HG03460 (cell line): ENCODE measurements at regions not wholly inside any gene's neighbourhood (a gene's known extent, or its start where the extent isn't known, plus 50 kb on each side); places are given as distances from the start of the nearest gene placed in this dataset.
"Not testable (repeated sequence)": the region's sequence is repeated elsewhere in the genome, so short reads cannot be mapped to it uniquely, and the experiment has no call there.

ENCODE experiments used
- ATAC-seq: cut with Tn5 transposase; IDR thresholded peaks from one replicate; pipeline ENCODE4 v1.9.1; 2021; ENCODE audit not compliant: unreplicated experiment

DNA sequence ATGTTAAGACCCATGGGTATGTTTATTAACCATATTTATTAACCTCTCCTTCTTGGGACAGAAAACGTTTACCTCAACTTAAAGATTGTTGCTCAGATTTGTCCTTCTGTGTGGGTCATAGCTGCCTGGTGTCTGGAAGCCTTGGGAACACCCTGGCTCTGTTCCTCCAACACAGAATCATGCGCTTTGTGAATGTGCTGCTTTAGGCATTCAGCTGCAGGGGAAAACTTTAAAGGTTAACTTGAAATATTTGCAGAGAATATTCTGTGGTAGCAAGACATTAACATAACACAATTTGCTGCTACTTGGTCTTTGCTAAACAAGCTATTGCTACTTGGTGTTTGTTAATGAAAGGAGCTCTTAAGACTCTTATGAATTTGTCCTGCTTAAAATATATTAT lies 50.5 kb upstream of the THOC3 start:
- not testable (repeated sequence) for ATAC-seq

DNA sequence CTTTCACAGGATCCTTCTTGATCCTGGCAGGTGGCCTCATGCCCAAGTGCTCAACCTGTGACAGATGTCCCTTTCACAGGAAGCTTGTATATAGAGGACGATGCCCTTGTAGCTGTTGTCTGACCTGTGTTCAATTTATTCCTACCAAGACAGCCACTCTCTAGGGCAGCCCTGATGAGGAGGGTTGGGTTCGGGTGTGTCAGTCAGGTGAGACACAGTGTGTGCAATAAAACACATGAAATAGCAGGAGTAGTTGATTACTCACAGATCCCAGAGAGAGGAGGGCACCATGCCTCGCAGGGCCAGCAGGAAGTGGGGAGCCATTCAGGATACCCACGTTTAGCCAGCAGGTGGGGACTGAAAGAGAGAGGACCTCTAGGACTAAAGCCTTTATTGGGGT lies 52.7 kb upstream of the THOC3 start:
- ATAC-seq: not testable (repeated sequence)

DNA sequence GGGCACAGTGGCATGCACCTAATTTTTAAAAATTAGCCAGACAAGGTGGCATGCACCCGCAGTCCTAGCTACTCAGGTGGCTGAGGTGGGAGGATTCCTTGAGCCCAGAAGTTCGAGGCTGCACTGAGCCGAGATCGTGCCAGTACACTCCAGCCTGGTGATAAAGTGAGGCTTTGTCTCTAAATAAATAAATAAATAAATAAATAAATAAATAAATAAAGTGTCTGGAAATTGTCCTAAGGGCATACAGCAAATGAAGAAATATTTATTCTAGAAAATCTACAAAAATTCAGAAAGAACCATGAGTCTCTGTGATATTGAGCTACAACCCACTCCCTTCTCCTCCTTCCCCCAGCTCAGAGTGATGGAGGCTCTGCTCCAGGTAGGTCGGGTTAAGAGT lies 55.4 kb upstream of the THOC3 start:
- not testable (repeated sequence) for ATAC-seq

DNA sequence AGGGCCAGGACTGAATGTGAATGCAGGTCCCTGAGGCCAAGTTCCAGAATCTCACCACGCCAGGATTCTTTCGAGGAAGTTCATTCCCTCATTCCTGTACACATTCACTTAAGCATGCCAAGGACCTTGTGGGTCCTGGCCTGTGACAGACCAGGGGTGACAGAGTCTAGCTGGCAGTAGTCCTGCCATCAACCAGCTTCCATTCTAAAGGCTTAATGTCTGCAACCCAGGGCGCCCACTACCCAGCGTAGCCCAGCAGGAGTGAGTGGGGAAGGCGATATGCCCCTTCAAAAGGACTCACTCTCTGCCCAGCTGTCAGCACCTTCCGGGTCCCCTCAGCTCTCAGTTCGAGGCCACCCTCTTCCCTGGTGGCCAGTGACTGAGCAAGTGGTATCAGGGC lies 61.3 kb upstream of the THOC3 start:
- ATAC-seq: not testable (repeated sequence)

DNA sequence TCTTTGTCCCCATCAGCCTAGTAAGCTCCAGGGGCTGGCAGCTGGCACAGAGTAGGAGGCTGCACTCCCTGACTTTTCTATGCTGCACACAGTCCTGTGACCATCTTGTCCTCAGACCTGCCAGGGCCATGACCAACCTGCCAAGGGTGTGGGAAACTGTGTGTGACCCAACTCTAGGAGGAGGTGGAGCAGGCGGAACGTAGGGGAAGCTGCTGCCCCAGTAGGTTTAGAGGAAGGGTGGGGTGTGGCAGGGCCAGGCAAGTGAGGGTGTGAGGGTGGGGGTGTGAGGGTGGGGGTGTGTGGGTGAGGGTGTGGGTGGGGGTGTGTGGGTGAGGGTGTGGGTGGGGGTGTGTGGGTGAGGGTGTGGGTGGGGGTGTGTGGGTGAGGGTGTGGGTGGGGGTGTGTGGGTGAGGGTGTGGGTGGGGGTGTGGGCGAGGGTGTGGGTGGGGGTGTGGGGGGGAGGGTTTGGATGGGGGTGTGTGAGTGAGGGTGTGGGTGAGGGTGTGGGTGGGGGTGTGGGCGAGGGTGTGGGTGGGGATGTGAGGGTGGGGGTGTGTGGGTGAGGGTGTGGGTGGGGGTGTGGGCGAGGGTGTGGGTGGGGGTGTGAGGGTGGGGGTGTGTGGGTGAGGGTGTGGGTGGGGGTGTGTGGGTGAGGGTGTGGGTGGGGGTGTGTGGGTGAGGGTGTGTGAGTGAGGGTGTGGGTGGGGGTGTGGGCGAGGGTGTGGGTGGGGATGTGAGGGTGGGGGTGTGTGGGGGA lies 62.4 kb upstream of the THOC3 start:
- ATAC-seq: not testable (repeated sequence)

DNA sequence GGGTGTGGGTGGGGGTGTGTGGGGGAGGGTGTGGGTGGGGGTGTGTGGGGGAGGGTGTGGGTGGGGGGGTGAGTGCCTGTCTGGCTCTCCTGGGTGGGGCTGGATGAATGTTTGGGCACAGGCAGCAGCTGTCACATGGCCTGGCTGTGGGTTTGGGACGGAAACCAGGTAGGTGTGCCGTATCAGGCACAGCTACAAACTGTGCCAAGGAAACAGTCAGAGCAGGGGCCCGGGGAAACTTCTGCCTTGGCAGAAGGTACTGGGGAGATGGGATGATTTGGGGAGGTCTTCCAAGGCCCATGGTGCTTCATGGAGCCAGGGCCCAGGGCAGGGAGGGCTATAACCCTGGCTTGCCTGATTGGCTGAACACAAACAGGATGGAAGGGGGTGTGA lies 63.0 kb upstream of the THOC3 start:
- not testable (repeated sequence) for ATAC-seq

DNA sequence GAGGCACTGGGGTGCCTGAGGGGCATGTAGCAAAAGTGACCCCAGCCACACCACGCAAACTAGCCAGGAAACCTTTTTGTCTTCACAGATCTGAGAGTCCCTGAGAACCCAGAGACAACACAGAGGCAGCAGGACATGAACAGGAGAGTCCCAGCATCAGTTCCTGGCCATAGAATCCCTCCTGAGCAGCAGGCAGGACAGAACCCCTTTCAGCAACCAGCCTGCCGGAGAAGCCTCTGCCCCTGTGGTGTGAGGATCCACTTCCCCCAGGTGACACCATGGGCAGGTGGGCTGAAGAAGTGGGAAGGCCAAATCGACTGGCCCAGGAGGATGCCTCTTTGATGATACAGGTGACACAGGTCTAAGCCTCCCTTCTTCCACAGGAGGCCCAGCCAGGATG lies 65.1 kb upstream of the THOC3 start:
- ATAC-seq: not testable (repeated sequence)

DNA sequence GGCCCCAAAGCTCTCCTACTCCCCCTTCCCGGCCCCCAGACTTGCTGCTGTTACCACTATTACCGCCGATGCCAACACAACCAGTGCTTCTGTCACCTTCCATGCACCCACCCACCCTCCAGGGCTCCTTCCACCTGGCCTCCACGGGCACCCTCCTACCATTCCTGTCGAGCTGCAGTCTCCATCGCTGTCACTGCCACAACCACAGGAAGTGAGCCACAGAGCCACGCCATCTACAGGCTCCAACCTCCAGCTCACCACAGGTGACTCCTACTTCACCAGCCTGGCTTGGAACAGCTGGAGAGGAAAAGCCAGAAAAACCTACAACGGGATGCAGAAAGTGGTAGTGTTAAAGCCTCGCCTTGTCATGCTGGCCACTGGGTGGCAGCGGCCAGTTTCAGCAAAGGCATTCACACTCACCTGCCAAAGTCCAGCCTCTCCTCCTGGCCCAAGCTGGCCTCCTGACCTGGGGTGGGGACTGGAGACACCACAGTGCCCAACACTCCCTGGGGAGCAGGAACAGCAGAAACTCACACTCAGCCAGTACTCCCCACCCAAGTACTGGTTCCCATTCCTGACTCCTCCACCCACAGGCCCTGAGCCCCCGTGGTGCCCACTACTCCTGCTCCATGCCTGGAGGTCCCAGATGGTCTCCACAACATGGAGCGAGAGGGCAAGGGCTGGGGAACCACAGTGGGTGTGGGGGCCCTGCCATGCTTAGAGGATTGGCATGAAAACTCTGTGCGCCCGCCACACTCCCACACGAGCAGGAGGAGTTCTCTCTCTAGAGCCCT lies 66.5 kb upstream of the THOC3 start:
- ATAC-seq: not testable (repeated sequence)

DNA sequence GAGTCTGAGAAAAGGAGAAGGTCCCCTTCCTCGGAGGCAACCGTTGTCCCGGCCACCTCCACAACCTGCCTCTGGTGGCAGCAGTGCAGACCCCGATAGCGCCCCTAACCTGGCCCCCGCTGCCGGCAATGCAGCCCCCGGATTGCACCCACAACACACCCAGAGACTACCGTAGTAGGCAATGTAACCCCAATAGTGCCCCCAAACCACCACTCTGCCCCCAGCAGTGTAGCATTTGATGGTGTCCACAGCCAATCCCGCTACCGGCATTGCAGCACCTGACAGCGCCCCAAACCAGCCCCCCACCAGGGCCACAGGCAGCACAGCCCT lies 67.1 kb upstream of the THOC3 start:
- not testable (repeated sequence) for ATAC-seq

DNA sequence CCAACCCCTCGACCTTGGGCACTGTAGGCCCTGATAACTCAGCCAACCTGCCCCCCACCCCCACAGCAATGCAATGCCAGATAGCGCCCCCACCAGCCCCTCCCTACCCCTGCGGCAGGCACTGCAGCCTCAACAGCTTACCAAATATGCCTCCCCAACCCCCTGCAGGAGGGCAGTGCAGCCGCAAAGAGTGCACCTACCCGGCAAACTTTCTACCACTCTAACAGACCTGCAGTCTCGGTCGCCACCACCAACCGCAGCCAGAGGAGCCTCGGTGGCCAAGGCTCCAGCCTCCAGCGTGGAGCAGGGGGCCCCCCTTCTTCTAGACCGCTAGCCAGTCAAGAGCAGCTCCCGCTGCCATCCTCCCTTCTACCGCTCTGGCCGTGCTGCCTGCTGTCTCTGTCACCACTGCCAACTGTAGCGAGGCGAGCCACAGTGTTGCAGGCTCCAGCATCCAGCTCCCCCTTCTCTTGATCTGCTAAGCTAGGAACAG lies 67.7 kb upstream of the THOC3 start:
- not testable (repeated sequence) for ATAC-seq

DNA sequence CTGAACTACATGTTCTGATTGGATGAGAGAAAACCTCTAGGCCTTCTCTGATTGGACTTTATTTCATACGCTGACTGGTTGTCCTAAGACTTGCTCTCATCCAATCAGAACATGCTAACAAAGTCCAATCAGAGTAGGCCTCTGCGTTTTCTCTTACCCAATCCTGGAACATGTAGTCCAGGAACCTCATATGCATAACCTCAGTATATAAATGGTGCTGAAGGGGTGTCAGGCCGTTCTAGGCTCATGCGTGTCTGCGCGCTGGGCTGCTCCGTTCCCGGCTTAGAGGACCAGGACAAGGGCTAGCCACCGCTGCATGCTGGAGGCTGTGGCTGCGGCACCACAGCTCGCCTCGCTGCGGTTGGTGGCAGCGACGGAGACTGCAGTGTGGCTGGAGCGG lies 68.3 kb upstream of the THOC3 start:
- not testable (repeated sequence) for ATAC-seq

DNA sequence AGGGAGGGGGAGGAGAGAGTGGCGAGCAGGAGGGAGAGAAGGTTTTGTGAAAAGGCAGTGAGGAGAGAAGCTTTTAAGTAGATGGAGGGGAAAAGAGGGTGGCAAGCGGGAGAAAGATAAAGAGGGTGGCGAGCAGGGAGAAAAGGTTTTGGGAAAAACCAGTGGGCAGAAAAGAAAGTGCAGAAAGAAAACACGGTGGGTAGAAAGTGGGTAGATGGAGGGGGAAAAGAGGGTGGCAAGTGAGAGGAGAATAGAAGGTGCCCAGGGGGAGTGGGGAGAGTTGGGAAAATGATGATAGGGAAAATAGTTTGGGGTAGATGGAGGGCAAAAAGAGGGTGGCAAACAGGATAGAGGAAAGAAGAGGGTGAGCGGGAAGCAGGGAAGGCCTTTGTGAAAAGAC lies 69.1 kb upstream of the THOC3 start:
- ATAC-seq: not testable (repeated sequence)

DNA sequence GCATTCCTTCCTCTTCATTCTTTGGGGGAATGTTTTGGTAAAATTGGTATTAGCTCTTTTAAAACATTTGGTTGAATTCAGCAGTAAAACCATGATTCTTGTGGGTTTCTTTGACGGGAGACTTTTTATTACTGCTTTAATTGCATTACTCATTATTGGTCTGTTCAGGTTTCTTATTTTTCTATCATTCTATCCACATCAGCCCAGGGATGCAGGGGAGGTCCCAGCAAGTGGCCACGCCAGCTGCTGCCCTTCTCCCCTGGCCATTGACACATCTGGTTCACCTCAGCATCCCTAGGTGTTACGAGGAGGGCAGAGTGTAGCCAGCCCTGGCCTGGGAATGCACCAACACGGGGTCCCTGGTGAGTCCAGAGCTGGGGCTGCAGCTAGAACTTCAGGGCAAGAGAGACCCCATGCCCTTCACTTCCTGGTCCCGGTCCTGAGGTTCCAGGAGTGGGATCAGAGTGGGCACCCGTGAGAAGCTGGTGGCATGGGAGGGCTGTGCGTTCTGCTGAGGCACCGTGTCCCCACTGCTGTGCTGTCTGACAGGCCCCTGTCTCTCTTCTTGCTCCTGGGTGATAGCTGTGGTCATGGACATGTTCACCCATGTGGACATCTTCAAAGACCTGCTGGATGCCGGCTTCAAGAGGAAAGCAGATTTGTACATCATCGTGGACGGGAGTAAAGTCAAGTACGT lies 72.1 kb upstream of the THOC3 start:
- not testable (repeated sequence) for ATAC-seq

DNA sequence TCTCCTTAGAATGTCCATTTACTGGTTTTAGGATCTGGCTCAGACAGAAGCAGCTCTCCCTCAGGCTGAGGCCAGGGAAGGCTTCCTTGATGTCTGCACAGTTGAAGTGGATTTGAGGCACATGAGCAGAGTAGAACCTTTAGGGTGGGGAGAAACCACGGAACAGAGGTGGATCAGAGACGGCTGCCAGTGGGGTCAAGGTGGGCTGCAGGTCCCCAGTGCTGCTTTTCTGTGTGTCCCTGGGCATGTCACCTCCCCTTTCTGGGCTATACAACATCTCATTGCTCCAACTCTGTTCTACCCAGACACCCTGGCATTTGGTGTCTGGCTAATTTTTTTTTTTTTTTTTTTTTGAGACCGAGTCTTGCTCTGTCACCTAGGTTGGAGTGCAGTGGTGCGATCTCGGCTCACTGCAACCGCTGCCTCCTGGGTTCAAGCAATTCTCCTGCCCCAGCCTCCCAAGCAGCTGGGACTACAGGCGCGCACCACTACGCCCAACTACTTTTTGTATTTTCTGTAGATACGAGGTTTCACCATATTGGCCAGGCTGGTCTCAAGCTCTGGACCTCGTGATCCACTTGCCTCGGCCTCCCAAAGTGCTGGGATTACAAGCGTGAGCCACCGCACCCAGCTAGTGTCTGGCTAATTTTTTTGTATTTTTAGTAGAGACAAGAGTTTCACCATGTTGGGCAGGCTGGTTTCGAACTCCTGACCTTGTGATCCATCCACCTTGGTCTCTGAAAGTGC lies 73.3 kb upstream of the THOC3 start:
- ATAC-seq: not testable (repeated sequence)

DNA sequence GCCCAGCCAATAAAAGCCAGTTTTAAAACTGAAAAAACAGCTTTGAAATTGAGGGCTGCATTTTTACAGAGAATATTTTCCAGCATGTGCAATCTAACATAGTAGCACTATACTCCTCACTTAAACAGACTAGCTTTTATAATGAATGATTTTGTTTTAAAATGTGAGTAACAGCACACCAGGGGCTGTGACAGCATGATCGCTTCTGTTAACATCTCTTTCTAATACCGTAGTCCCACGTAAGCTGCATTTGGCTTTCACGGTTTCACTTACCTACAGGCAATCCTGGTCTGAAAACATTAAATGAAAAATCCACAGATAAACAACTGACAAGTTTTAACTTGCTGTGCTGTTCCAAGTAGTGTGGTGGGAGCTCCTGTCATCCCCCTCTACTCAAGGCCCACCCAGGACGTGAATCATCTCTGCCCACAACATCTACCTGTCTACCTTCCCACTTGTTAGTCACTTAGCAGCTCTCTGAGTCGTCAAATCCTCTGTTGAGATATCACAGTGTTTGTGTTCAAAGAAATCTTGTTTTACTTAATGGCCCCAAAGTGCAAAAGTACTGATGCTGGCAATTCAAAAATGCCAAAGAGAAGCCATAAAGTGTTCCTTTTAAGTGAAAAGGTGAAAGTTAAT lies 74.0 kb upstream of the THOC3 start:
- ATAC-seq: not testable (repeated sequence)

DNA sequence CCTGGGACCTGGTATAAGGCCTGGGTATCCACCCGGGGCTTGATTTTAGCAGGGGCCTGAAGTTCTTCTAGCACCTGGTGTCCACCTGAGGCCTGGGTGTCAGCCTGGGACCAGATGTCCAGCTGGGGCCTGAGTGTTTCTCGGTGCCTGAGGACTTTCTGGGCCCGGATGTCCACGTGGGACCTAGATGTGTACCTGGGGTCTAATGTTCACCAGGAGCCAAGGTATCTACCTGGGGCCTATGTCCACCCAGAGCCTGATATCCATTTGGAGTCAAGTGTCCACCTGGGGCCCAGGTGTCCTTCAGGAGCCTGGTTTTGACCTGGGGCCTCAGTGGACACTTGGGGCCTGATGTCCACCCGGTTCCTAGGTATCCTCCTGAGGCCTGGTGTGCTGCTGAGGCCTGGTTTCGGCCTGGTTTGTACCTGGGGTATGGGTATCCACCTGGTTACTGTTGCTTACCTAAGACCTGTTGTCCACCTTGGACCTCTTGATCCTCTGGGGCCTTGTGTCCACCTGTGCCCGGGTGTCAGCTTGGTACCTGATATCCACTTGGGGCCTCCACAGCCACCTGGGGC lies 75.2 kb upstream of the THOC3 start:
- ATAC-seq: not testable (repeated sequence)

DNA sequence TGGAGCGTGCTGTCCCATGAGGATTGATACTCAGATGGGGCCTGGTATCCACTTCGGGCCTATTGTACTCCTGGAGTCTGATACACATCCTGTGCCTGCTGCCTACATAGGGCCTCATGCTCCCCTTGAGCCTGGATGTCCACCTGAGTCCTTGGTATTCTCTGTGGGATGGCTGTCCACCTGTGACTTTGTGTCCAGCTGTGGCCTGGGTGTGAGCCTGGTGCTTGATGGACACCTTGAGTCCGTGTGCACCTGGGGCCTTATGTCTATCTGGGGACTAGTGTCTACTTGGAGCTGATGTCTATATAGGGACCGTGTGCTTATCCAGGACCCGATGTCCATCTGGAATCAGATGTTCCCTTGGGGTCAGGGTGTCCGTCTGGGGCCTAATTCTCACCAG lies 75.9 kb upstream of the THOC3 start:
- not testable (repeated sequence) for ATAC-seq

DNA sequence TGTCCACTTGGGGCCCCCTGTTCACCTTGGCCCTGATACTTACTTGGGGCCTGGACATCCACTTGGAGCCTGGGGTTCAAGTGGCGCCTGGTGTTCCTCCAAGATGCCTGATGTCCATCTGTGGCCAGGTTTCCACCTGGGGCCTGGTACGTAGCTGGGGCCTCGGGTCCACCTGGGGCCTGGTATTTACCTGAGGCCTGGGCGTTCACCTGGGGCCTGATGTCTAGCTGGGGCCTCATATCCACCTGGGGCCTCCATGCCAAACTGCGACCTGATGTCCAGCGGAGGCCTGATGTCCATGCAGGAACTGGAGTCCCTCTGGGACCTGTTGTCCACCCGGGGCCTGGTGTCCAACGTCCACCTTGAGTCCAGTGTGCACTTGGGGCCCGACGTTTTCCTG lies 76.3 kb upstream of the THOC3 start:
- ATAC-seq: not testable (repeated sequence)

DNA sequence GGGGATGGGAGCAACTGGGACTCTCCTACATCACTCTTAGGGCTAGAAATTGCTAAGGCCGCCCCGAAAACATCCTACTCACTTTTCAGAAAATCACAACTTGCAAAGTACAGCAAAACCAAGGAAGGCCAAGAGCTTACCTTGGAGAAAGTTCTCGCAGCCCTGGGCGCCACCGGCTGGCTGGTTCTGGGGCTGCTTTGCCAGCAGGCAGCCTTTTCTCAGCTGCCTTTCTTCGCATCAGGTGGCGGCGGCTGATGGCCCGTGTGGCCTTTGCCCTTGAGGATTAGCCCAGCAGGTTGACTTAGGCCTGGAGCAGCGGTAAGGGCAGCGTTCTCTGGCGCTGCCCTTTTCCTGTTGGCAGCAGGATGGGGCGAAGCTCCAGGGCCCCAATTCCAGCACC lies 77.3 kb upstream of the THOC3 start:
- not testable (repeated sequence) for ATAC-seq

DNA sequence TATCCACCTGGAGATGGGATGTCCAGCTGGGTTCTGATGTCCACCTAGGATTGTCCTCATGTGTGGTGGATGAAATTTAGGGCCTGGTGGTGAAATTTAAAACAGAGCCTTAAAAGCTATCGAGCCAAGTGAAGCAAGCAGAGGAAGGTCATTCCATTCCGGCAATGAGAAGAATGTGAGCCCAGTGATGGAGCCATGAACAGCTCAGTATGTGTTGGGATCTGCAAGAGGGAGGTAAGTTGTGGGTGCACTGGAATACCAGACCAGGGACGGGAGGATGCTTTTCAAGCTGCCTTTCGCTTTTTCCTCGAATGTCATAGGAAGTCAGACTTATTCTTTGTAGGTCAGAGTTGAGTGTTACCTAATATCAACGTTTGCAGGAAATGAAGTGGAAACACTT lies 80.6 kb upstream of the THOC3 start:
- not testable (repeated sequence) for ATAC-seq
